ENCODE measurements at regions not wholly inside any gene's neighbourhood (a gene's known extent, or its start where the extent isn't known, plus 50 kb on each side); places are given as distances from the start of the nearest gene placed in this dataset.

- TF ChIP-seq ARNT (IDR thresholded peaks at IDR 0.05) (no peak), SP1 (IDR thresholded peaks at IDR 0.05) (no peak), ELF4 (IDR thresholded peaks at IDR 0.05) (no peak), FOXK2 (IDR thresholded peaks at IDR 0.05) (no peak), NFRKB (IDR thresholded peaks at IDR 0.05) (no peak), TARDBP (IDR thresholded peaks at IDR 0.05) (no peak), ZNF384 (IDR thresholded peaks at IDR 0.05) (no peak), SUZ12 (IDR thresholded peaks at IDR 0.05) (no peak)
- TF ChIP-seq, protein P1, sequence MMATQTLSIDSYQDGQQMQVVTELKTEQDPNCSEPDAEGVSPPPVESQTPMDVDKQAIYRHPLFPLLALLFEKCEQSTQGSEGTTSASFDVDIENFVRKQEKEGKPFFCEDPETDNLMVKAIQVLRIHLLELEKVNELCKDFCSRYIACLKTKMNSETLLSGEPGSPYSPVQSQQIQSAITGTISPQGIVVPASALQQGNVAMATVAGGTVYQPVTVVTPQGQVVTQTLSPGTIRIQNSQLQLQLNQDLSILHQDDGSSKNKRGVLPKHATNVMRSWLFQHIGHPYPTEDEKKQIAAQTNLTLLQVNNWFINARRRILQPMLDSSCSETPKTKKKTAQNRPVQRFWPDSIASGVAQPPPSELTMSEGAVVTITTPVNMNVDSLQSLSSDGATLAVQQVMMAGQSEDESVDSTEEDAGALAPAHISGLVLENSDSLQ (IDR thresholded peaks at IDR 0.05) = no peak
Observed at GRCh38 chr13:97702614-97703013, 250.9 kb upstream of the IPO5 start.
